ENCODE measurements at regions not wholly inside any gene's neighbourhood (a gene's known extent, or its start where the extent isn't known, plus 50 kb on each side); places are given as distances from the start of the nearest gene placed in this dataset.
A peak's percentile ranks its signal among the peaks of the same experiment; 100 is the strongest.
"Not testable (repeated sequence)": the region's sequence is repeated elsewhere in the genome, so short reads cannot be mapped to it uniquely, and the experiment has no call there.

DNA sequence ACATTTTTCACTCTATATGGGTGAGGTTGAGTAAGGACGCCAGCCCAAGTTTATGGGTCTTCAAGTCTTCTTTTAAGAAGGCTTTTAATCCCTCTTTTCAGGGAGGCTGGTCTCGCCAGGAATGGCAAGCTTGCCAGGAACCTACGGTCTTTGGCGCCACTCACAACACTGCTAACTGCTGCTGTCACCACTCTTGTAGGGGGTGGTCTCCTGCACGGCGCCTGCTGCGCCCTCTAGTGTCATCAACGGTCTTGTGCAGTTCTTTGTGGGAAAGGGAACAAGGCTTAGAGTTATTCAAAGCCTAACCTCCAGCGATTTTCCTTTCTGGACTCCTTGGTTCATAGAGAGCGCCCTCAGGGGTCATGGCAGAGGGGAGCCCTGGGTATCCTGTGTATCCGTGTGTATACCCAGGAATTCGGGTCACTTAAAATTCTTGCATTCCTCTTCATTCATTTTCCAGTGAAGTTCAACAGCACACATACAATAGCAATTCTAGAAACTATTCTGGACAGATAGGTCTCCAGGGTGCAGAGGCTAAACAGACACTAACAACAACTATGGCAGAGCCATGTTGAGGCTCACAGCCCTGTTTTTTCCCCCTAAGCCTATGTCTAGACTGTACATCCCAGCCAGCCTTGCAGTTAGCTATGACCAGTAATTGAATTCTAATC is 392.8 kb upstream of the CAMK1G start:
- intact Hi-C loops (cut with micrococcal nuclease) = loop anchor here (1.0 kb wide), 1 partner anchor 538 kb away; no protein-coding TSS in a partner anchor

DNA sequence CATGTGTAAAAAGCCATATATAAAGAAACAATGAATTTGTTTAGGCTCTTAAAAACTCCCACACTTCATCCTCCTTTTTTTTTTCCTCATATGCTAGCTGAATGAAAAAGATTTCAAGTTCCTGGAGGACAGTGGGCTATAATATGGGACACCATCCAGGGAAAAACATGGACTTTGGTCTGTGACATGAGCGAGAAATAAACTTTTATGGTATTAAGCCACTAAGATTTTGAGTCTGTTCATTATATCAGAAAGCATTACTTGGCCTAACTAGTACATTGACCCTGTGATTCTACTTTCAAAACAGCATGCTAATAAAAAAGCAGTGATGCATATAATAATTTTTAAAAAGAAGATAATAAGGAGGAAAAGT is 392.3 kb upstream of the CAMK1G start:
- no peak for DNase-seq
- Mint-ChIP-seq H3K27ac (no peak overlapping the region), H3K27me3 (ENCODE audit: low read depth) (peaks cover 2% of the 10 kb centered on the region), H3K4me3 (no peak overlapping the region), H3K4me1 (ENCODE audit: low read depth) (no peaks in the 10 kb centered on the region), H3K9me3 (peaks cover 13% of the 10 kb centered on the region), H3K36me3 (ENCODE audit: low read depth) (no peaks in the 10 kb centered on the region)
- CTCF ChIA-PET = interaction anchor here (0.6 to 1.4 kb wide), 3 partner anchors 14 to 526 kb away, joined by 3 to 4 read pairs (median 3); no protein-coding TSS in a partner anchor
- intact Hi-C loops (cut with micrococcal nuclease) = no loop called here

More for the DNA sequence above, 392.8 kb upstream of the CAMK1G start:
- H3K4me3 Mint-ChIP-seq = no peak overlapping the region
- H3K27ac Mint-ChIP-seq = no peak overlapping the region
- CTCF ChIA-PET = interaction anchor here (0.6 to 1.4 kb wide), 3 partner anchors 14 to 525 kb away, joined by 3 to 4 read pairs (median 3); no protein-coding TSS in a partner anchor
- peaks cover 8% of the 10 kb centered on the region for H3K9me3 Mint-ChIP-seq
- DNase-seq = peak; percentile 53
- no peaks in the 10 kb centered on the region for H3K36me3 Mint-ChIP-seq (ENCODE audit: low read depth)
- H3K27me3 Mint-ChIP-seq (ENCODE audit: low read depth) = peaks cover 2% of the 10 kb centered on the region
- H3K4me1 Mint-ChIP-seq (ENCODE audit: low read depth) = no peaks in the 10 kb centered on the region

DNA sequence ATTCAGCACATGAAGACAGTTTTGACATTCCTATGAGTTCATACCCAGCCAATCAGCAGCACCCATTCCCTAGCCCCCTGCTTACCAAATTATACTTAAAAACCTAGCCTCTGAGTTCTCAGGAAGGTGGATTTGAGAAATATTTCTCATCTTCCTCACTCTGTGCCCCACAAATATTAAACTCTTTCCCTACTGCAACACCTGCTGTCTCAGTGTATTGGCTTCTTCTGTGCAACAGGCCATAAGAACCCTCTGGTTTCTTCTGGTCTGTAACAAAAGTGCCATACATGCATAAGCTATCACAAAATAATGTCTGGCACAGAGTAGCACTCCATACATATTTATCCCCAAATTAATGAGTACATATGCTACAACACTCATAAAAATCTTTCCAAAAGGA is 387.4 kb upstream of the CAMK1G start:
- intact Hi-C loops (cut with micrococcal nuclease) = no loop called here
- no peak for DNase-seq
- H3K4me3 Mint-ChIP-seq = no peak overlapping the region
- no peak overlapping the region for H3K27ac Mint-ChIP-seq
- H3K36me3 Mint-ChIP-seq (ENCODE audit: low read depth) = no peaks in the 10 kb centered on the region
- peaks cover 11% of the 10 kb centered on the region for H3K27me3 Mint-ChIP-seq (ENCODE audit: low read depth)
- H3K4me1 Mint-ChIP-seq (ENCODE audit: low read depth) = no peaks in the 10 kb centered on the region
- peaks cover 23% of the 10 kb centered on the region for H3K9me3 Mint-ChIP-seq
- CTCF ChIA-PET = no interaction called here

DNA sequence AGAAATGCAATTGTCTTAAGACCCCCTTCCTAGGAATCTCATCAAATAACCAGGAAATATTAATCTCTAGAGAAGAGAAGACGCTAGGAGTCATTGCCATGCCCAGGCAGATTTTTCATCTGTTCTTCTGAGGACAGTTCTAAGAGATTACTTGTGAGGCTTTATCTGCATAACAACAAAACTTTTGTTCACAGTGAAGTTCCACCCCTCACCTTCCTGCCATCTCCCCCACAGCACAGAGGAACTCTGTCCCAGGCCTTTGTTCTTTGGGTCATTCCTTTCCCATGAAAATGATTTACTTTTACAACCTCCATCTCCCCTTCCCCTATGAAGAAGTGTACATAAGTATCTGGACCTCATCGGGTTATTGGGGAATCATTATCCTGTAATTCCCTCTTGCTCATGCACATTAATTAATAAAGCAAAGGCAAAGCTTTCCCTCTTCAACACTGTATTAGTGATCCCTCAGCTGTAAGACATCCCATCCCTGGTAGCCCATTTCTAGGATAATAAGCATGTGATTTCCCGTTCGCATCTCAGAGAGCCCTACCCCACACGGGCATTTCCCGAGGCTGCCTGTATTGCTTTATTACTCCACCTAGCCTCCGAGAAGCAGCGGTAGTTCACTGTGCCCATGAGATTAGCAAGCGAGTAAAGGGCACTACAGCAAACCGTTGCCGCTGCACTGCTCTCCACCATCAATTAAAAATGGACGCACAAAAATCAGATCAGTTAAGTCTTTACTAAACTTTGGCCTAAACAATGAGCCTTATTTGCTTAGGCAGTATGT is 384.4 kb upstream of the CAMK1G start:
- peaks cover 23% of the 10 kb centered on the region for H3K9me3 Mint-ChIP-seq
- H3K36me3 Mint-ChIP-seq (ENCODE audit: low read depth) = no peaks in the 10 kb centered on the region
- intact Hi-C loops (cut with micrococcal nuclease) = no loop called here
- no peak for DNase-seq
- CTCF ChIA-PET = no interaction called here
- H3K27ac Mint-ChIP-seq = no peak overlapping the region
- no peaks in the 10 kb centered on the region for H3K4me1 Mint-ChIP-seq (ENCODE audit: low read depth)
- peaks cover 14% of the 10 kb centered on the region for H3K27me3 Mint-ChIP-seq (ENCODE audit: low read depth)
- no peak overlapping the region for H3K4me3 Mint-ChIP-seq

DNA sequence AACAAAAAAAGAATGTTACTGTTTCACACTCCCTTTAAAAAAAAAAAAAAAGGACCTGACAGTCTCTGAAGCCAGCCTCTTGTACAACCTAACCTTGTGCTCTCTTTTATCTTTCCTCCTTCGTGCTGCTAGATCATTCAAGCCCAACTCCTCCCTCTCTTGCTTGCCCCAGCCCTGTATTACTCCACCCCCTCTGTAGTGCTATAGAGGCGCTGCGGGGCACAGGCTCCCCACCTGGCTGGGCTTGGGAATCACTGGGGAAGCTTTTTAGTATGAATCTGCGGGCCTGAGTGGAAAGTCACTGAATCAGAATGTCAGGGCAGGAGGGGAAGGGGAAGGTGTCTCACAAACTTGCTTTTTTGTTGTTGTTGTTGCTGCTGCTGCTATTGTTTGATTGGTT is 383.7 kb upstream of the CAMK1G start:
- Mint-ChIP-seq H3K4me1 (ENCODE audit: low read depth) (no peaks in the 10 kb centered on the region), H3K27ac (no peak overlapping the region), H3K36me3 (ENCODE audit: low read depth) (no peaks in the 10 kb centered on the region), H3K27me3 (ENCODE audit: low read depth) (peaks cover 14% of the 10 kb centered on the region), H3K4me3 (no peak overlapping the region), H3K9me3 (peaks cover 22% of the 10 kb centered on the region)
- DNase-seq = no peak
- CTCF ChIA-PET = interaction anchor here (1.1 kb wide), 1 partner anchor 49 kb away, joined by 4 read pairs; no protein-coding TSS in a partner anchor
- intact Hi-C loops (cut with micrococcal nuclease) = loop anchor here (5.0 kb wide), 1 partner anchor 312 kb away; no protein-coding TSS in a partner anchor

DNA sequence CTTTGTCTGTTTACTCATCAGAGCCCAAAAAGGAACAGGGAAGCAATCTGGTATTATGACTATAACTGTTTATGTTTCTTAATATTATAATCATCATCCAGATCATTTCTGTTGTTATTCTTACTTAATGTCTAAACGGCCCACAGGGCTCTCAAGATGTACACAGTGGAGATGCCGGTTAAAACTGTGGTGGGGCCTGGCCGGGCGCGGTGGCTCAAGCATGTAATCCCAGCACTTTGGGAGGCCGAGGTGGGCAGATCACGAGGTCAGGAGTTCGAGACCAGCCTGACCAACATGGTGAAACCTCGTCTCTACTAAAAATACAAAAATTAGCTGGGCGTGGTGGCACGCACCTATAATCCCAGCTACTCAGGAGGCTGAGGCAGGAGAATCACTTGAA is 381.2 kb upstream of the CAMK1G start:
- CTCF ChIA-PET = interaction anchor here (0.6 to 3.2 kb wide), 7 partner anchors 10 to 474 kb away, joined by 3 to 14 read pairs (median 4); no protein-coding TSS in a partner anchor
- intact Hi-C loops (cut with micrococcal nuclease) = loop anchor here (5.0 kb wide), 1 partner anchor 310 kb away; no protein-coding TSS in a partner anchor
- H3K27ac Mint-ChIP-seq; H3K4me1 Mint-ChIP-seq (ENCODE audit: low read depth); H3K4me3 Mint-ChIP-seq; DNase-seq; H3K36me3 Mint-ChIP-seq (ENCODE audit: low read depth); H3K9me3 Mint-ChIP-seq: not testable (repeated sequence)
- H3K27me3 Mint-ChIP-seq (ENCODE audit: low read depth) = peaks cover 22% of the 10 kb centered on the region

DNA sequence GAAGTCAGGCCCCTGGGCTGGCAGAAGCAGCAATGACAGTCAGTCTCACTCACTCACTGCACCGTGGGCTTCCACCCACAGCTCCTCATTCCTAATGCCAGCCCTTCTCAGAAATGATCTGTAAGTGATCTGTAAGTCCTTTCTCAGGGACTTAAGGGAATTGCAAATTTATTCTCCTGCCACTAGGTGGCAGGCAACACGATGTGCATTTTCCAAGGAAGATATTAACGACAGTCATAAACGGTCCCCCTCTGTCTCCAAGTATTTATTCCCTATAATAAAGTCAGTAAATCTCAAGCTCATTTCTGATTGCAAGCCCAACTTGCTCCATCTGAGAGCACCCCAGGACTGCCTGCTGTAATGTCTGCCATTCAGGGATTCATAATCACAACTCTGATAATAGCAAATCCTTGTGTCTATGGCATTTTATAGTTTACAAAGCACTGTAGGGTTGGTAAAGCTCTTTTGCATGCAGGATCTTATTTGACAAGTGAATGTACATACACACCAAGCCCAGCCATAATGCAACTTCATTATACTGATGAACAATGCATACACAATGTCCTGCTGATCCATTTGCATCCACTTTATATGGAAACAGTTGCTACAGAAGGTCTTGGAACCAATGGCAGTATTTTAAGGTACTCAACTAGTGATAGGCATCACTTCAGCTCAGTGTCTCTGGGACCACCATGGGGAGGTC is 380.5 kb upstream of the CAMK1G start:
- Mint-ChIP-seq H3K27ac (no peak overlapping the region), H3K27me3 (ENCODE audit: low read depth) (peaks cover 28% of the 10 kb centered on the region), H3K4me3 (no peak overlapping the region), H3K4me1 (ENCODE audit: low read depth) (peaks cover 2% of the 10 kb centered on the region), H3K9me3 (no peaks in the 10 kb centered on the region), H3K36me3 (ENCODE audit: low read depth) (no peaks in the 10 kb centered on the region)
- DNase-seq = peak; percentile 19
- CTCF ChIA-PET = interaction anchor here (0.6 to 3.2 kb wide), 12 partner anchors 9 to 474 kb away, joined by 3 to 14 read pairs (median 3); partner anchors contain the start of gene CAMK1G
- intact Hi-C loops (cut with micrococcal nuclease) = loop anchor here (1.0 to 5.0 kb wide), 4 partner anchors 45 to 363 kb away; no protein-coding TSS in a partner anchor

DNA sequence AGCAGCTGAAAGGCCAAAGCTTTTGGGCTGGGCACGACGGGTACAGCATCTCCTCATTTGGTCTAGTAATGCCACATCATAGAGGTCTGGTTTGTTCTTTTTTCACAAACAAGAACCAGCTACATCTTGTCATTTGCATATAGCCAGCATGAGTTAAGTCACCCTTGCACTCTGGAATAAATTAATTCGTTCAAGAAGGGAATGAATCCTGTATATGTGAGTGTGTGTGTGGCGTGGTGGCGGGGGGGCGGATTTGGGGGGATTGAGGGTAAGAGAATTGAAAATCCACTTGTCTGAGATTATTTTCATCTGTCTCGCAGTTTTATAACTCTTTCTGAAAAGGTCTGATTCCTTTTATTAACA is 380.0 kb upstream of the CAMK1G start:
- H3K4me1 Mint-ChIP-seq (ENCODE audit: low read depth) = peaks cover 2% of the 10 kb centered on the region
- CTCF ChIA-PET = interaction anchor here (0.6 to 3.2 kb wide), 10 partner anchors 9 to 380 kb away, joined by 3 to 14 read pairs (median 4); partner anchors contain the start of gene CAMK1G
- no peak for DNase-seq
- no peak overlapping the region for H3K4me3 Mint-ChIP-seq
- H3K9me3 Mint-ChIP-seq = no peaks in the 10 kb centered on the region
- no peaks in the 10 kb centered on the region for H3K36me3 Mint-ChIP-seq (ENCODE audit: low read depth)
- H3K27me3 Mint-ChIP-seq (ENCODE audit: low read depth) = peaks cover 28% of the 10 kb centered on the region
- intact Hi-C loops (cut with micrococcal nuclease) = loop anchor here (1.0 to 5.0 kb wide), 4 partner anchors 45 to 363 kb away; no protein-coding TSS in a partner anchor
- no peak overlapping the region for H3K27ac Mint-ChIP-seq

DNA sequence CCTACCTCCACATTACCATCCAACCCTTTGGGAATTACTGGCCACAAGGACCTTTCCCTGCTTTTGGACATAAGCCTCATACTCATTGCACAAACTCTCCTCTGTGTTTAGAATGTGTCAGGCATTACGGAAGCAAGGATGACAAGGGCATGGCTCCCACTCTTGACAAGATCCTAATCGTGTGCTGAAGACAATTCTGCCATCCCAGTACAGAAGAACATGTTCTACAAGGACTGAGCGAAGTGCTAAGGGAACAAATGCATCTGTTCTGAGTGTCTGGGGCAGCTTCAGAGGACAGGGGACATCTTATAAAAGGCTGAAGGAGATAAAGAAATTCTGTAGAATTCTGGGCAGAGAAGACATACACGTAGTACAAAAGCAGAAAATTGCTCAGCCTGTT is 378.5 kb upstream of the CAMK1G start:
- no peak overlapping the region for H3K4me3 Mint-ChIP-seq
- H3K27me3 Mint-ChIP-seq (ENCODE audit: low read depth) = peaks cover 24% of the 10 kb centered on the region
- no peak overlapping the region for H3K27ac Mint-ChIP-seq
- intact Hi-C loops (cut with micrococcal nuclease) = loop anchor here (5.0 kb wide), 1 partner anchor 553 kb away; no protein-coding TSS in a partner anchor
- CTCF ChIA-PET = no interaction called here
- no peak for DNase-seq
- H3K36me3 Mint-ChIP-seq (ENCODE audit: low read depth) = no peaks in the 10 kb centered on the region
- peaks cover 2% of the 10 kb centered on the region for H3K4me1 Mint-ChIP-seq (ENCODE audit: low read depth)
- H3K9me3 Mint-ChIP-seq = no peaks in the 10 kb centered on the region

DNA sequence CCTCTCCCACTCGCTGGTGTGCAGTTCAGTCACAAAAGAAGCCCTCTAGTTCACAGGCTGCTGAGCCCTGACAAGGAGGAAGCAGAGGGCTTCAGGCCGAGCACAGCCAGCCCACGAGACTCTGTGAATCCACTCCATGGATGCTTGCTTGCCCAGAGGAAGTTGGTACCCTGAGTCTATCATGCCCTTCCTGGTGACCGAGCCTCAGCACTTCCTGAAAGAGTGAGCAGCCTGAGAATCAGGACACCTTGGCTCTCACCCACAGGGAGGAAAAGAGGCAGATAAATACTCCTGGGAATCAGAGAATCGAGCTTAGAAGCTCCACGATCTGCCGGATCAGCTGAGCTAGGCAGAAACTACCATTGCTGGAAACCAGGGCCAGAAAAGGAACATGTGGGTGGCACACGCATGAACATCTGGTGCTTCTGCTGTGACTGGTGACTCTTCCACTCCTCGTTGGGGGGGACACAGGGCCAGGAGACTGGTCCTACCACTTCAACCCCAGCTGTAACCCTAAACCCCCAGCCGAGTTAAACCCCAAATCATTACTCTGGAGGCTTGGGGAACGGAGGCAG is 376.3 kb upstream of the CAMK1G start:
- intact Hi-C loops (cut with micrococcal nuclease) = loop anchor here (5.0 kb wide), 1 partner anchor 555 kb away; no protein-coding TSS in a partner anchor
- peaks cover 2% of the 10 kb centered on the region for H3K4me1 Mint-ChIP-seq (ENCODE audit: low read depth)
- H3K36me3 Mint-ChIP-seq (ENCODE audit: low read depth) = no peaks in the 10 kb centered on the region
- no peak overlapping the region for H3K4me3 Mint-ChIP-seq
- H3K27ac Mint-ChIP-seq = no peak overlapping the region
- H3K27me3 Mint-ChIP-seq (ENCODE audit: low read depth) = peaks cover 27% of the 10 kb centered on the region
- H3K9me3 Mint-ChIP-seq = no peaks in the 10 kb centered on the region
- DNase-seq = no peak
- CTCF ChIA-PET = interaction anchor here (0.6 to 5.6 kb wide), 7 partner anchors 12 to 555 kb away, joined by 3 to 31 read pairs (median 5); no protein-coding TSS in a partner anchor

DNA sequence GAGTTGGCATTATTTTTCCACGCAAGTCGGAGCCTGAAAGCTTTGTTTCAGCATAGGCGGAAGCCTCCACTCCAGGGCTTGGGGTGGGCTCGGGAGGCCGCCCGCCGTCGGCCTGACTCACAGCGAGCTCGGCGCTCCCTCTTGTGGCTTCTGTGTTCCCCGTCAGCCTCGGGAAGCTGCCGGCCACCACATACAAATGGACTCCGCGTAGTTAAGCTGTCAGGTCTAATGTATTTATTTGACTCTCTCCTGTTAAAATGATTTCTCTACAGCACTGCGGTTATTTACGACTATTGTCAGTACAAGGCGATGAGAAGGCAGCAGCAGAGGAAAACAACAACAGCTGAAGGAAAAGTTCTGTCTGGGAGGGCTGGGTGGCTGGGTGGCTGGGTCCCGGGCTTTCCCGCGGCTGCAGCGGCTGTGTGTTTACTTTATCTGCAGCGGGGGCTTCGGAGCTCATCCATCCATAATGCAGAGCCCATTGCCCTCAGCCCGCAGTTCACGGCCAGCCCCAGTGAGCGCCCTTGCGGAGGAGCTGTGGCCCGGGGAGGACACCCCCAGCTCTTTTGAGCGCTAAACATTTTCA is 375.7 kb upstream of the CAMK1G start:
- no peaks in the 10 kb centered on the region for H3K36me3 Mint-ChIP-seq (ENCODE audit: low read depth)
- H3K27me3 Mint-ChIP-seq (ENCODE audit: low read depth) = peaks cover 32% of the 10 kb centered on the region
- no peak overlapping the region for H3K27ac Mint-ChIP-seq
- CTCF ChIA-PET = interaction anchor here (0.6 to 5.6 kb wide), 8 partner anchors 13 to 555 kb away, joined by 3 to 31 read pairs (median 4); no protein-coding TSS in a partner anchor
- intact Hi-C loops (cut with micrococcal nuclease) = loop anchor here (5.0 kb wide), 1 partner anchor 555 kb away; no protein-coding TSS in a partner anchor
- H3K9me3 Mint-ChIP-seq = no peaks in the 10 kb centered on the region
- DNase-seq = peak; percentile 45
- H3K4me1 Mint-ChIP-seq (ENCODE audit: low read depth) = peaks cover 2% of the 10 kb centered on the region
- no peak overlapping the region for H3K4me3 Mint-ChIP-seq

Measured in activated naive CD4-positive, alpha-beta T cell treated with anti-CD3 and anti-CD28 coated beads for 36 hours (primary cell).